Activated naive CD8-positive, alpha-beta T cell treated with anti-CD3 and anti-CD28 coated beads for 36 hours (primary cell): ENCODE measurements at regions not wholly inside any gene's neighbourhood (a gene's known extent, or its start where the extent isn't known, plus 50 kb on each side); places are given as distances from the start of the nearest gene placed in this dataset.
"Not testable (repeated sequence)": the region's sequence is repeated elsewhere in the genome, so short reads cannot be mapped to it uniquely, and the experiment has no call there.

Experiments used
- DNase-seq: peaks from one replicate; pipeline ENCODE4 v3.0.0; 2021
- H3K27ac Mint-ChIP-seq: one replicate; pipeline ENCODE4 v1.8.0; 2022; ENCODE audit warnings: mild to moderate bottlenecking, moderate library complexity, mixed read lengths
- H3K27me3 Mint-ChIP-seq: one replicate; pipeline ENCODE4 v1.8.0; 2022; ENCODE audit warnings: mild to moderate bottlenecking, mixed read lengths
- H3K36me3 Mint-ChIP-seq: one replicate; pipeline ENCODE4 v1.8.0; 2021; ENCODE audit warnings: mild to moderate bottlenecking, mixed read lengths
- H3K4me1 Mint-ChIP-seq: one replicate; pipeline ENCODE4 v1.8.0; 2021; ENCODE audit warnings: mixed read lengths
- H3K4me3 Mint-ChIP-seq: one replicate; pipeline ENCODE4 v1.8.0; 2022; ENCODE audit warnings: mild to moderate bottlenecking, moderate library complexity, mixed read lengths
- H3K9me3 Mint-ChIP-seq: one replicate; pipeline ENCODE4 v1.8.0; 2022; ENCODE audit warnings: mixed read lengths

DNA sequence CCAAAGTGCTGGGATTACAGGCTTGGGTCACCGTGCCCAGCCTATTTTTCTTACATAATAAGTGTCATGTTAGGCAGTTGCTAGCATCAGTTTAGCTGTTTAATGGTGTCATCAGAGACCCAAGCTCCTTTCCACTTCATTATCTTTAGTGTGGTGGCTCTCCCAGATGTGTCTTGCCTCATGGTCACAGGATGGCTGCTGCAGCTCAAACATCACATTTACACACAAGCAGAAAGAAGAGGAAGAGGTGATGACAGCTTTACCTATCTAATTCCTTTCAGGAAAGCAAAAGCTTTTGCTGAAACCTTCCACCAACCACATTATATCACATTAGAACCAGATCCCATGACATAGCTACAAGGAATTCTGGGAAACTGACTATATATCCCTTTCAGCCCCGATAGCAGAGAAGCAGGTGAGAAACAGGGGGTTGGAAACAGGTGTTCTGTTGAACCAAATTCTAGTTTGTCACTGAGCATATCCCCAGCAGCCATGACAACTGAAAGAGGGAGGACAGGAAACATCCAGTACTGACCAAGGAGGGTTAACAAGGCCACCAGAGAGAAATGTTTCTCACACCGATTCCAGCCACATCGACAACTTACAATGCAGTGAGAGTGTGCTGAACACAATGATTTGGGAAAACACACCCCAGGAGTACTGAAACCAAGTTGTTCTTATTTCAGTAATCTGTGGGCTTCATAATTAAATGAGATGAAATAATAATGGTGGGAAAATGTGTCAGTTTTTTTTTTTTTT, 617.0 kb downstream of the UQCRFS1 start:
- Mint-ChIP-seq H3K27ac (no peak overlapping the region), H3K4me3 (no peak overlapping the region), H3K27me3 (no peaks in the 10 kb centered on the region), H3K9me3 (no peaks in the 10 kb centered on the region), H3K36me3 (no peaks in the 10 kb centered on the region), H3K4me1 (no peaks in the 10 kb centered on the region)
- DNase-seq = no peak

DNA sequence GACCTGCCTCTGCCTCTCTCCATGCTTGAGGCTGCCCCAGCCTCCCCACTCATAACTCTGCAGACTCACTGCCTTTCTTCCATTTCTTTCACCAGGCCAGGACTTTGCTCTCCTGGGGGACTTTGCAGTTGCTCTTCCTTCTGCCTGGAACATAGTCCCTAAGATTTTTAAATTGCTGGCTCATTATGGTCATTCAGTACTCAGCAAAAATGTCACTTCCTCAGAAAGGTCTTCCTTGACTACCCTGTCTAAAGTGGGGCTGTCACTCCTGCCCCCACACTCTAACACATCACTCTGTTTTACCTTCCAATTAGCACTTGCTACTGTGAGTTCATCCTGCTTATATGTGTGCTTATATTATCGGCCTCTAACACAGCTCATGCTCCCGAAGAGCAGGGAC, 618.2 kb downstream of the UQCRFS1 start:
- DNase-seq = no peak
- Mint-ChIP-seq H3K9me3 (no peaks in the 10 kb centered on the region), H3K27me3 (no peaks in the 10 kb centered on the region), H3K4me1 (peaks cover 1% of the 10 kb centered on the region), H3K36me3 (no peaks in the 10 kb centered on the region), H3K27ac (no peak overlapping the region), H3K4me3 (no peak overlapping the region)

DNA sequence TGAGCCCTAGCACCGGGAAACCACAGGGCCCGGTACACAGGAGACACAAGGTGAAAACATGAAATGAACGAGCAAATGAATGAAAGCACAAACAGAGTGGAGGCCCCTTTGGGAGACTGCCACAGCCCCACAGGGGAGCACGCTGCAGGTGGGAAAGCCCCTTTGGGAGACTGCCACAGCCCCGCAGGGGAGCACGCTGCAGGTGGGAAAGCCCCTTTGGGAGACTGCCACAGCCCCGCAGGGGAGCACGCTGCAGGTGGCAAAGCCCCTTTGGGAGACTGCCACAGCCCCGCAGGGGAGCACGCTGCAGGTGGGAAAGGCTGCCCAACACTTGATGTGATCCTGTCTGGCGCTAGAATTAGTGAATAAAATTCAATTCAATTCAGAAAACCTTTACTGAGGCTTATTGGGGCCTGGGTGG, 623.0 kb downstream of the UQCRFS1 start:
- H3K4me3 Mint-ChIP-seq, H3K27ac Mint-ChIP-seq, H3K9me3 Mint-ChIP-seq, H3K36me3 Mint-ChIP-seq, H3K4me1 Mint-ChIP-seq, H3K27me3 Mint-ChIP-seq: not testable (repeated sequence)
- peak; percentile 2 for DNase-seq

DNA sequence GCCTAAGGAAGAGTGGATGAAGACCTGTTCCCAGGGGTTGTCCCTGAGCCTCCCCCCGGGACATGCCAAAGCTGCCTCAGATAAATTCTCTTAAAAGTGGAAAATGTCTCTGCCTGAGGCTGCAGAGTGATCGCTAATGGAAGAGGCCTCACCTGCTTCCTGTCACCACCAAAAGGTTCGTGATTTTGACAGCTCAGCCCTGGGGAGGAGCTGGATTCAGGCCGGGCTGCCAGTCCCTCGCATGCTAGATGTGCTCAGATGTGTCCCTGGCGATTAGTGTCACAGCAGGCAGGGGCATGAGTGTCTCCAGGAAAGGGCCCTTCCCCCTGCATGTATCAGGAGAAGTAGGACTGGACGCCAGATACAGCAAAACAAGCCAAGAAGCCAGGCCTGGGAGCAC, 626.5 kb downstream of the UQCRFS1 start:
- DNase-seq = no peak
- Mint-ChIP-seq H3K27ac (no peak overlapping the region), H3K4me3 (no peak overlapping the region), H3K4me1 (peaks cover 4% of the 10 kb centered on the region), H3K36me3 (no peaks in the 10 kb centered on the region), H3K27me3 (no peaks in the 10 kb centered on the region), H3K9me3 (no peaks in the 10 kb centered on the region)

DNA sequence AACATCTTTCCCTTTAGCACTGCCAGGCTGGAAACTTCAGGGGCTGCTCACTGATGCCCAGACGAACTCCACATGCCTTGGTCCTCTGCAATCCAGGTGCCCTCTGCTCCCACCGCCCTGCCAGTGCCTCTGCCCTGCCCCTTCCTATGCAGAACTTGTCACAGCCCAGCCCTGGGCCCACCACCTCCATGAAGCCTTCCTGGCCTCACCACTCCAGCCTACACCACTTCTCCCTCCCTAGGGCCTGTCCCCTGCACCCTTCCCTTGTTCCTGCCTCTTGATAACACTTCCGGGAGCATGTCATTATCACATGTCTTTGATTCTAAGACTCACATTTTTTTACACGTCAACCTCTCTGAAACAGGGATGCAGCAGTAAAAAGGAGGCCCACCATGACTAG, 627.2 kb downstream of the UQCRFS1 start:
- Mint-ChIP-seq H3K36me3 (no peaks in the 10 kb centered on the region), H3K27me3 (no peaks in the 10 kb centered on the region), H3K4me3 (no peak overlapping the region)

GRCh38 chr19:28583713-28584112, 629.2 kb downstream of the UQCRFS1 start:
- H3K4me1 Mint-ChIP-seq = no peaks in the 10 kb centered on the region
- H3K9me3 Mint-ChIP-seq = no peaks in the 10 kb centered on the region
- no peaks in the 10 kb centered on the region for H3K36me3 Mint-ChIP-seq
- no peak for DNase-seq
- H3K27me3 Mint-ChIP-seq = no peaks in the 10 kb centered on the region
- no peak overlapping the region for H3K4me3 Mint-ChIP-seq
- H3K27ac Mint-ChIP-seq = no peak overlapping the region

More for the DNA sequence above, 627.2 kb downstream of the UQCRFS1 start:
- Mint-ChIP-seq H3K4me1 (peaks cover 4% of the 10 kb centered on the region), H3K9me3 (no peaks in the 10 kb centered on the region), H3K27ac (no peak overlapping the region)
- no peak for DNase-seq

DNA sequence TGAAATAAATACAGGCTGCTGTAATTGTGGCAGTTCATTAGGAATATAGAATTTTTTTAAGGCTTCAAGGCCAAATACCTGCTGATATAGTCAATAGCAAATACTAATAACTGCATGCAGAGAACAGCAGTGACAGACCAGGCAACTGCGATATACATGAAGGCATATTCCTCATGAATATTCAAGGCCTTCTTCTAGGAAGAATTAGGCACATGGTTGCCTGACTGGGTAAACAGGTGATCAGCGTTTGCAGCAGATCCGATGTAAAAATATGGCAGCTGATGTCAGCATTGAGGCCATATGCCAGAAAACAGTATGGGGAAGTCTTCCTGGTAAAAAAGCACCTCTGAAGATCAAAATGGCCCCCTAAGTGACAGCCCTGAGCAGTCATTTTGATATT, 629.7 kb downstream of the UQCRFS1 start:
- H3K4me1 Mint-ChIP-seq = no peaks in the 10 kb centered on the region
- no peak for DNase-seq
- H3K4me3 Mint-ChIP-seq = no peak overlapping the region
- H3K36me3 Mint-ChIP-seq = no peaks in the 10 kb centered on the region
- H3K27ac Mint-ChIP-seq = no peak overlapping the region
- no peaks in the 10 kb centered on the region for H3K27me3 Mint-ChIP-seq
- no peaks in the 10 kb centered on the region for H3K9me3 Mint-ChIP-seq

DNA sequence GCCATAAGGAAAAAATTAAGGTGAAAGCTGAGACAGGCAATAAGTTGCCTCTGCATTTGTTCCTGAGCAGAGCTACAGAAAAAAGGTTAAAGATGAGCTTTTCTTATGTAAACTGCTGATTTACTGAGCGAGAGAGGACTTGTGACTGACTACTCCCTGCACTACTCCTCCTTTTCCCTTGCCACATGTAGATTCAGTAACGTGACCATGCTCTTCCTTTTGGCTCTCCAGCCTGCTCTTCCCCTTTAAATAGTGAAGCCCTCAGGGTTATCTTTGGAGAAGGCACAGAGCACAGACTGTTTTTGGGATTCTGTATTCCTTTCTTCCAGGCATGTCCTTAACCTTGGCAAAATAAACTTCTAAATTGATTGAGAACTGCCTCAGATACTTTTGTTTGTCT, 630.2 kb downstream of the UQCRFS1 start:
- no peaks in the 10 kb centered on the region for H3K4me1 Mint-ChIP-seq
- H3K27me3 Mint-ChIP-seq = no peaks in the 10 kb centered on the region
- no peak overlapping the region for H3K4me3 Mint-ChIP-seq
- no peaks in the 10 kb centered on the region for H3K36me3 Mint-ChIP-seq
- DNase-seq = no peak
- H3K27ac Mint-ChIP-seq = no peak overlapping the region
- H3K9me3 Mint-ChIP-seq = no peaks in the 10 kb centered on the region

GRCh38 chr19:28582344-28582743, 630.6 kb downstream of the UQCRFS1 start:
- H3K9me3 Mint-ChIP-seq = no peaks in the 10 kb centered on the region
- no peaks in the 10 kb centered on the region for H3K36me3 Mint-ChIP-seq
- H3K4me3 Mint-ChIP-seq = no peak overlapping the region
- no peak for DNase-seq
- no peak overlapping the region for H3K27ac Mint-ChIP-seq
- H3K4me1 Mint-ChIP-seq = no peaks in the 10 kb centered on the region
- H3K27me3 Mint-ChIP-seq = no peaks in the 10 kb centered on the region

DNA sequence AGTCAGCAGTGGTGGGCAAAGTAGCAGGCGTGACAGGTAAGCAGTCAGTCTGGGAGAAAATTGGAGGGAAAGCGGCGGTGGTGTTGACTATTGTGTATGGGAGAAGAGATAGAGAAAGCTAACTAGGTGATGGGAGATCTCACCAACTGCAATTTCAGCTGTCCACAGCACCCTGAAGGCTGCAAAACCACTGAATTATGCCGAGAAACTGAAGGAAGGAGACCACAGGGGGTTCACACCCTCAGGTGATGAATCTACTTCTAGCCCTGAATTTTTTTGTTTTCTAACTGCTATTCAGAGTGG, 631.5 kb downstream of the UQCRFS1 start:
- no peak for DNase-seq
- Mint-ChIP-seq H3K36me3 (no peaks in the 10 kb centered on the region), H3K4me1 (no peaks in the 10 kb centered on the region), H3K4me3 (no peak overlapping the region), H3K27me3 (no peaks in the 10 kb centered on the region), H3K9me3 (no peaks in the 10 kb centered on the region), H3K27ac (no peak overlapping the region)

DNA sequence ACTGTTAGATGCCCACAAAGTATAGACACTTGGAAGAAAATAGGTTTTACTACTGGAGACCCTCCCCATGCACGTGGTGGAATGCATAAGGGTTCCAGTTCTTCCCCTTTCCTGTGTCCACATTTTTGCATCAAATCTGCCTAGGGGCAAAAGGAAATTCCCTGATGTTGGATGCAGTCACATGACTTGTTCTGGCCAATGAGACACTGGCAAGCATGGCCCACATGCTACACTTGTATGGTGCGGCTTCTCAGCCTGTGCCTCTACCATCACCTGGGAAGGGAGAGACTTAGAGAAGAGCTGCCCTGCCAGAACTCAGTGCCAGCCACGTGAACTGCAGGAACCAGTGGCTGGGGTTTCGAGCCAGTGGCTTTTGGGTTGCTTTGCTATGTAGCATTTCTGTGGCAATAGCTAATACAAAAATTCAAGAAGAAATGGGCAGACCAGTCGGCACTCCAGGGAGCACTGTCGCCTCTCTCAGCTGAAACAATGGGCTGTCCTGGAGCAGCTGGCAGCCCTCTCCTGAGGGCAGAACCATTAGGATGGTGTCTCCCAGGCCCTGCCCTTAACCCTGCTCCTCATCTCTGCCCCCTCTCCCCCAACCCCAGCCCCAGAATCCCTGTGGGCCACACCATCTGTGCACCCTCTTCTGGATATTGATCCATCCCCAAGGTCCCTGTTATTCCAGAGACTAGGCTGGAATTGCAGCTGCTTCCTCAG, 634.0 kb downstream of the UQCRFS1 start:
- no peak for DNase-seq
- H3K4me1 Mint-ChIP-seq = no peaks in the 10 kb centered on the region
- H3K4me3 Mint-ChIP-seq = no peak overlapping the region
- H3K27me3 Mint-ChIP-seq = no peaks in the 10 kb centered on the region
- no peaks in the 10 kb centered on the region for H3K36me3 Mint-ChIP-seq
- H3K9me3 Mint-ChIP-seq = no peaks in the 10 kb centered on the region
- H3K27ac Mint-ChIP-seq = no peak overlapping the region

DNA sequence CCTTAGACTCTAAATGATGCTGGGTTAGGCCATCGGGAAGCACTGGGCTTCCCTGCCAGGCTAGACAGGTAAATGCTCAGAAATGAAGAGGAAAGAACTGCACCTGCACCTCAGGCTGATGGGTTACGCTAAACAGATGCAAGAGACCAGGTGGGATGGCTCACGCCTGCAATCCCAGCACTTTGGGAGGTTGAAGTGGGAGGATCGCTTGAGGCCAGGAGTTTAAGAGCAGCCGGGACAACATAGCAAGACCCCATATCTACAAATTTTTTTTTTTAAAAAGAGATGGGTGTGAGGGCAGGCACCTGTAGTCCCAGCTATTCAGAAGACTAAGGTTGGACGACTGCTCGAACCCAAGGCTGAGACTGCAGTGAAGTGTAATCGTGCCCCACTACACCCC, 634.7 kb downstream of the UQCRFS1 start:
- no peak overlapping the region for H3K27ac Mint-ChIP-seq
- H3K36me3 Mint-ChIP-seq = no peaks in the 10 kb centered on the region
- no peaks in the 10 kb centered on the region for H3K27me3 Mint-ChIP-seq
- no peak for DNase-seq
- H3K4me3 Mint-ChIP-seq = no peak overlapping the region
- no peaks in the 10 kb centered on the region for H3K4me1 Mint-ChIP-seq
- H3K9me3 Mint-ChIP-seq = no peaks in the 10 kb centered on the region

DNA sequence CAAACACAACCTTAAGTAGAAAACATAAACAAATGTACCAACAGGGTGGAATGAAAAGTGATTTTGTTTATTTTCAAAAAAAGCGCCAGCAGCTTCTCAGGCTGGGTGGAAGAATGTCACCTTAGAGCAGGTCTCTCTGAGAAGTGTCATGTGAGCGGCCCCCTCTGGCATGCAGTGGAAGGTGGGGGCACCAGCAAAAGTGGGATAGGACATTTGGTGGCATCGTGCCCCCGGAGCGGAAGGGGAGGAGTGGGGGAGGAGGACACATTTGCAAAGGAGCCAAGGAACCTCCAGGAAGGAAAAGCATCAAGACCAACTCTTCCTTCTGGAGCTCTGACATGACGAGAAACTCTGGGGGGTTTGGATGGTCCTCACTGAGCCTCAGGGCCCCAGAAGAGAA, 635.3 kb downstream of the UQCRFS1 start:
- H3K27ac Mint-ChIP-seq = no peak overlapping the region
- H3K36me3 Mint-ChIP-seq = no peaks in the 10 kb centered on the region
- H3K4me1 Mint-ChIP-seq = no peaks in the 10 kb centered on the region
- no peaks in the 10 kb centered on the region for H3K9me3 Mint-ChIP-seq
- H3K4me3 Mint-ChIP-seq = no peak overlapping the region
- no peaks in the 10 kb centered on the region for H3K27me3 Mint-ChIP-seq
- DNase-seq = no peak

DNA sequence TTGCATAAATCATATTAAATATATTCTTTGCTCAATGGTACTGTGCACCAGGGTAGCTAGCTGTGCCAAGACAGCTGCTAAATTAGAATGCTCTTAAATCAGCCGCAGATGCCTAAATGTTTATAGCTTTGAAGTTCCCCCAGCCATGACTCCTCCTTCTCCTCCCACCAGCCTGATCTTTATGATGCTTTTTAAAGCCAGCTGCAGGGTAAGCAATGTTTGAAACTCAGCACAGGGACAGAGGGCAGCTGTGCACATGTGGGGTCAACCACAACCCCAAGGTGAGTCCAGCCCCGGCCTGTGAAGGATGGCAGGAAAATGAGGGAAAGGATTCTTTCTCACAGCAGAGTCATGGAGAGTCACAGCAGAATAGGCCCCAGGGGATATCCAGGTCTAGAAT, 635.7 kb downstream of the UQCRFS1 start:
- Mint-ChIP-seq H3K9me3 (no peaks in the 10 kb centered on the region), H3K4me1 (no peaks in the 10 kb centered on the region), H3K36me3 (no peaks in the 10 kb centered on the region), H3K4me3 (no peak overlapping the region), H3K27ac (no peak overlapping the region), H3K27me3 (no peaks in the 10 kb centered on the region)
- DNase-seq = no peak

GRCh38 chr19:28575816-28576215, 637.1 kb downstream of the UQCRFS1 start:
- Mint-ChIP-seq H3K36me3 (no peaks in the 10 kb centered on the region), H3K27ac (no peak overlapping the region), H3K4me1 (no peaks in the 10 kb centered on the region), H3K9me3 (no peaks in the 10 kb centered on the region), H3K4me3 (no peak overlapping the region), H3K27me3 (no peaks in the 10 kb centered on the region)
- DNase-seq = no peak

GRCh38 chr19:28575312-28575711, 637.6 kb downstream of the UQCRFS1 start:
- H3K9me3 Mint-ChIP-seq, H3K4me1 Mint-ChIP-seq, H3K27me3 Mint-ChIP-seq, DNase-seq, H3K27ac Mint-ChIP-seq, H3K36me3 Mint-ChIP-seq, H3K4me3 Mint-ChIP-seq: not testable (repeated sequence)
